ENCODE measurements at regions not wholly inside any gene's neighbourhood (a gene's known extent, or its start where the extent isn't known, plus 50 kb on each side); places are given as distances from the start of the nearest gene placed in this dataset.

GRCh38 chr2:2901384-2902345 lies 476.0 kb downstream of the EIPR1 start:
- H3K4me2 ChIP-seq (ENCODE audit: low read depth, low read length) = peak overlapping the region; percentile 16; the same call in 1 of the 2 replicates
- H3K79me2 ChIP-seq (ENCODE audit: low read length) = no peaks in the 10 kb centered on the region
- no peak overlapping the region for H3K4me3 ChIP-seq (ENCODE audit: low read length)
- TF ChIP-seq EZH2phosphoT487 (IDR thresholded peaks at IDR 0.05; ENCODE audit: low read length) (no peak), CTCF (IDR thresholded peaks at IDR 0.05; ENCODE audit: low read length) (no peak), EZH2 (optimal IDR thresholded peaks at IDR 0.05; ENCODE audit: low read depth, low read length) (no peak)
- H3K9ac ChIP-seq (ENCODE audit: low read length) = no peak overlapping the region
- H3K27me3 ChIP-seq (replicated peaks; ENCODE audit: insufficient read depth, low read length) = no peaks in the 10 kb centered on the region
- H4K20me1 ChIP-seq (ENCODE audit: insufficient read depth, low read length) = no peaks in the 10 kb centered on the region
- no peaks in the 10 kb centered on the region for H3K4me1 ChIP-seq (ENCODE audit: low read length)
- no peak overlapping the region for H2AFZ ChIP-seq (ENCODE audit: low read length)
- DNase-seq = peak; percentile 23
- no peaks in the 10 kb centered on the region for H3K9me3 ChIP-seq (replicated peaks; ENCODE audit: insufficient read depth, low read length)
- H3F3A ChIP-seq (ENCODE audit: insufficient read depth, low read length) = no peaks in the 10 kb centered on the region
- H3K36me3 ChIP-seq (replicated peaks; ENCODE audit: insufficient read depth, low read length) = no peaks in the 10 kb centered on the region
- peak overlapping the region; percentile 54 for H3K27ac ChIP-seq (ENCODE audit: low read length)
- H3K9me2 ChIP-seq (replicated peaks; ENCODE audit: insufficient read depth, low read length) = no peaks in the 10 kb centered on the region

- Histone ChIP-seq H3K27ac (ENCODE audit: low read length) (no peak overlapping the region), H3K9me2 (replicated peaks; ENCODE audit: insufficient read depth, low read length) (no peaks in the 10 kb centered on the region), H3K4me3 (ENCODE audit: low read length) (no peak overlapping the region), H3K36me3 (replicated peaks; ENCODE audit: insufficient read depth, low read length) (no peaks in the 10 kb centered on the region), H3K9ac (ENCODE audit: low read length) (no peak overlapping the region), H2AFZ (ENCODE audit: low read length) (no peak overlapping the region), H3F3A (ENCODE audit: insufficient read depth, low read length) (no peaks in the 10 kb centered on the region), H3K27me3 (replicated peaks; ENCODE audit: insufficient read depth, low read length) (no peaks in the 10 kb centered on the region), H3K4me2 (ENCODE audit: low read depth, low read length) (no peak overlapping the region), H4K20me1 (ENCODE audit: insufficient read depth, low read length) (no peaks in the 10 kb centered on the region), H3K79me2 (ENCODE audit: low read length) (no peaks in the 10 kb centered on the region), H3K9me3 (replicated peaks; ENCODE audit: insufficient read depth, low read length) (no peaks in the 10 kb centered on the region), H3K4me1 (ENCODE audit: low read length) (no peaks in the 10 kb centered on the region)
- TF ChIP-seq CTCF (IDR thresholded peaks at IDR 0.05; ENCODE audit: low read length) (no peak), EZH2 (optimal IDR thresholded peaks at IDR 0.05; ENCODE audit: low read depth, low read length) (no peak), EZH2phosphoT487 (IDR thresholded peaks at IDR 0.05; ENCODE audit: low read length) (no peak)
- no peak for DNase-seq
These were observed 477.8 kb downstream of the EIPR1 start for GRCh38 chr2:2899826-2900225.

- Histone ChIP-seq H3K9me2 (replicated peaks; ENCODE audit: insufficient read depth, low read length) (no peaks in the 10 kb centered on the region), H3K27me3 (replicated peaks; ENCODE audit: insufficient read depth, low read length) (no peaks in the 10 kb centered on the region), H3F3A (ENCODE audit: insufficient read depth, low read length) (no peaks in the 10 kb centered on the region), H4K20me1 (ENCODE audit: insufficient read depth, low read length) (no peaks in the 10 kb centered on the region), H2AFZ (ENCODE audit: low read length) (no peak overlapping the region), H3K4me2 (ENCODE audit: low read depth, low read length) (no peak overlapping the region), H3K4me1 (ENCODE audit: low read length) (no peaks in the 10 kb centered on the region), H3K79me2 (ENCODE audit: low read length) (no peaks in the 10 kb centered on the region), H3K27ac (ENCODE audit: low read length) (no peak overlapping the region), H3K36me3 (replicated peaks; ENCODE audit: insufficient read depth, low read length) (no peaks in the 10 kb centered on the region), H3K4me3 (ENCODE audit: low read length) (no peak overlapping the region), H3K9ac (ENCODE audit: low read length) (no peak overlapping the region), H3K9me3 (replicated peaks; ENCODE audit: insufficient read depth, low read length) (no peaks in the 10 kb centered on the region)
- no peak for TF ChIP-seq EZH2 (optimal IDR thresholded peaks at IDR 0.05; ENCODE audit: low read depth, low read length)
- TF ChIP-seq EZH2phosphoT487 (IDR thresholded peaks at IDR 0.05; ENCODE audit: low read length) = no peak
- no peak for TF ChIP-seq CTCF (IDR thresholded peaks at IDR 0.05; ENCODE audit: low read length)
- no peak for DNase-seq
These were observed 478.9 kb downstream of the EIPR1 start for GRCh38 chr2:2898744-2899143.

All from MM.1S (cell line).